HG02763 (cell line): ENCODE measurements at regions not wholly inside any gene's neighbourhood (a gene's known extent, or its start where the extent isn't known, plus 50 kb on each side); places are given as distances from the start of the nearest gene placed in this dataset.
"Not testable (repeated sequence)": the region's sequence is repeated elsewhere in the genome, so short reads cannot be mapped to it uniquely, and the experiment has no call there.

ENCODE experiments used
- ATAC-seq: cut with Tn5 transposase; IDR thresholded peaks from one replicate; pipeline ENCODE4 v1.9.1; 2021; ENCODE audit warnings: mild to moderate bottlenecking, moderate library complexity; ENCODE audit not compliant: unreplicated experiment

- ATAC-seq, result not testable (repeated sequence)
Measured at GRCh38 chr4:9604031-9604892, 160.0 kb downstream of the DEFB131A start.

GRCh38 chr4:9604893-9605190 lies 160.6 kb downstream of the DEFB131A start:
- ATAC-seq, result not testable (repeated sequence)

- no peak for ATAC-seq
Measured at GRCh38 chr4:9608300-9608699, 164.1 kb downstream of the DEFB131A start.

- ATAC-seq, result not testable (repeated sequence)
Measured at GRCh38 chr4:9610321-9610720, 166.1 kb downstream of the DEFB131A start.

- ATAC-seq, result no peak
Measured at GRCh38 chr4:9611101-9611500, 166.9 kb downstream of the DEFB131A start.

GRCh38 chr4:9636411-9636810 lies 145.0 kb upstream of the DRD5 start:
- ATAC-seq, result not testable (repeated sequence)

- ATAC-seq, result not testable (repeated sequence)
Measured at GRCh38 chr4:9659678-9660077, 121.8 kb upstream of the DRD5 start.

- ATAC-seq, result not testable (repeated sequence)
Measured at GRCh38 chr4:9660955-9661354, 120.5 kb upstream of the DRD5 start.

- not testable (repeated sequence) for ATAC-seq
Measured at GRCh38 chr4:9670725-9671124, 110.7 kb upstream of the DRD5 start.

GRCh38 chr4:9677357-9677756 lies 104.1 kb upstream of the DRD5 start:
- ATAC-seq, result not testable (repeated sequence)

GRCh38 chr4:9679704-9680478 lies 101.5 kb upstream of the DRD5 start:
- ATAC-seq, result no peak

GRCh38 chr4:9683174-9683573 lies 98.3 kb upstream of the DRD5 start:
- not testable (repeated sequence) for ATAC-seq

GRCh38 chr4:9685016-9685415 lies 96.4 kb upstream of the DRD5 start:
- not testable (repeated sequence) for ATAC-seq

- ATAC-seq, result no peak
Measured at GRCh38 chr4:9685692-9686091, 95.7 kb upstream of the DRD5 start.

- not testable (repeated sequence) for ATAC-seq
Measured at GRCh38 chr4:9690636-9691237, 90.7 kb upstream of the DRD5 start.

GRCh38 chr4:9691238-9692065 lies 90.0 kb upstream of the DRD5 start:
- ATAC-seq, result peak; percentile 100

GRCh38 chr4:9692791-9693491 lies 88.5 kb upstream of the DRD5 start:
- not testable (repeated sequence) for ATAC-seq

- ATAC-seq, result not testable (repeated sequence)
Measured at GRCh38 chr4:9694403-9694802, 87.0 kb upstream of the DRD5 start.

GRCh38 chr4:9695994-9696393 lies 85.4 kb upstream of the DRD5 start:
- not testable (repeated sequence) for ATAC-seq

GRCh38 chr4:9696561-9696960 lies 84.9 kb upstream of the DRD5 start:
- ATAC-seq, result not testable (repeated sequence)
